ENCODE measurements at regions not wholly inside any gene's neighbourhood (a gene's known extent, or its start where the extent isn't known, plus 50 kb on each side); places are given as distances from the start of the nearest gene placed in this dataset.
"Not testable (repeated sequence)": the region's sequence is repeated elsewhere in the genome, so short reads cannot be mapped to it uniquely, and the experiment has no call there.

- DNase-seq (ENCODE audit: low read depth): no peak
Measured at GRCh38 chr10:42988069-42988468, 88.8 kb upstream of the RET start.

- DNase-seq (ENCODE audit: low read depth): no peak
Measured at GRCh38 chr10:42988517-42989395, 88.1 kb upstream of the RET start.

GRCh38 chr10:42989481-42989921 lies 87.4 kb upstream of the RET start:
- DNase-seq (ENCODE audit: low read depth): no peak

GRCh38 chr10:42990016-42990720 lies 86.7 kb upstream of the RET start:
- DNase-seq (ENCODE audit: low read depth): no peak

- no peak for DNase-seq (ENCODE audit: low read depth)
Measured at GRCh38 chr10:42990721-42991441, 86.0 kb upstream of the RET start.

- no peak for DNase-seq (ENCODE audit: low read depth)
Measured at GRCh38 chr10:42991442-42992098, 85.3 kb upstream of the RET start.

GRCh38 chr10:42992156-42992956 lies 84.5 kb upstream of the RET start:
- no peak for DNase-seq (ENCODE audit: low read depth)

- no peak for DNase-seq (ENCODE audit: low read depth)
Measured at GRCh38 chr10:42992957-42993390, 83.9 kb upstream of the RET start.

- not testable (repeated sequence) for DNase-seq (ENCODE audit: low read depth)
Measured at GRCh38 chr10:42994909-42995308, 82.0 kb upstream of the RET start.

- no peak for DNase-seq (ENCODE audit: low read depth)
Measured at GRCh38 chr10:42995537-42995936, 81.3 kb upstream of the RET start.

GRCh38 chr10:42996588-42996987 lies 80.3 kb upstream of the RET start:
- DNase-seq (ENCODE audit: low read depth): no peak

- DNase-seq (ENCODE audit: low read depth): no peak
Measured at GRCh38 chr10:42997151-42997848, 79.6 kb upstream of the RET start.

- DNase-seq (ENCODE audit: low read depth): no peak
Measured at GRCh38 chr10:42997849-42998165, 79.1 kb upstream of the RET start.

GRCh38 chr10:42998481-42999384 lies 78.1 kb upstream of the RET start:
- no peak for DNase-seq (ENCODE audit: low read depth)

GRCh38 chr10:42999385-43000020 lies 77.4 kb upstream of the RET start:
- no peak for DNase-seq (ENCODE audit: low read depth)

GRCh38 chr10:43000021-43000411 lies 76.9 kb upstream of the RET start:
- DNase-seq (ENCODE audit: low read depth): no peak

GRCh38 chr10:43000651-43001426 lies 76.0 kb upstream of the RET start:
- no peak for DNase-seq (ENCODE audit: low read depth)

GRCh38 chr10:43001427-43001795 lies 75.5 kb upstream of the RET start:
- DNase-seq (ENCODE audit: low read depth): no peak

Measured in GM04504 (cell line).